ENCODE measurements at regions not wholly inside any gene's neighbourhood (a gene's known extent, or its start where the extent isn't known, plus 50 kb on each side); places are given as distances from the start of the nearest gene placed in this dataset.

DNA sequence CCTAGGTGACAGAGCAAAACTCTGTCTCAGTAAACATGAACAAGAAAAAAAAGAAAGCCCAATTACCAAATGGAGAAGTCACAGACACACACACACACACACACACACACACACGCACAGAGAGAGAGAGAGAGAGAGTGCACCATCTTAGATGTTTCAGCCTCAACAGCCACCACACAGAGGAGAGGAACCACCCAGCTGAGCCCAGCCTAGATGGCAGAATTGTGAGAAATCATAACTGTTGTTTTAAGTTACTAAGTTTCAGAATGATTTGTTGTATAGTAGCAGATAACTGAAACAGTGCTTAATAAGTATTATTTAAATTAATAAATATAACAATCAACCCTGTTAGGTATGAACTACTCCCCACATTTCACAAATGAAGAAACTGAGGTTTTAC is 321.2 kb downstream of the ZNF621 start:
- Histone ChIP-seq H3K27ac (no peak overlapping the region), H3K9me3 (ENCODE audit: control insufficient read depth, low read length) (no peaks in the 10 kb centered on the region), H3K36me3 (ENCODE audit: control insufficient read depth, insufficient read depth, low read length) (no peaks in the 10 kb centered on the region), H3K79me2 (no peaks in the 10 kb centered on the region), H2AFZ (no peak overlapping the region), H3K4me3 (ENCODE audit: low read depth, low read length) (no peak overlapping the region), H3K4me1 (no peaks in the 10 kb centered on the region), H3K9ac (no peak overlapping the region), H3K27me3 (ENCODE audit: control insufficient read depth, insufficient read depth, low read length) (no peaks in the 10 kb centered on the region), H3K4me2 (ENCODE audit: low read length) (no peak overlapping the region)
- TF ChIP-seq, protein P1, sequence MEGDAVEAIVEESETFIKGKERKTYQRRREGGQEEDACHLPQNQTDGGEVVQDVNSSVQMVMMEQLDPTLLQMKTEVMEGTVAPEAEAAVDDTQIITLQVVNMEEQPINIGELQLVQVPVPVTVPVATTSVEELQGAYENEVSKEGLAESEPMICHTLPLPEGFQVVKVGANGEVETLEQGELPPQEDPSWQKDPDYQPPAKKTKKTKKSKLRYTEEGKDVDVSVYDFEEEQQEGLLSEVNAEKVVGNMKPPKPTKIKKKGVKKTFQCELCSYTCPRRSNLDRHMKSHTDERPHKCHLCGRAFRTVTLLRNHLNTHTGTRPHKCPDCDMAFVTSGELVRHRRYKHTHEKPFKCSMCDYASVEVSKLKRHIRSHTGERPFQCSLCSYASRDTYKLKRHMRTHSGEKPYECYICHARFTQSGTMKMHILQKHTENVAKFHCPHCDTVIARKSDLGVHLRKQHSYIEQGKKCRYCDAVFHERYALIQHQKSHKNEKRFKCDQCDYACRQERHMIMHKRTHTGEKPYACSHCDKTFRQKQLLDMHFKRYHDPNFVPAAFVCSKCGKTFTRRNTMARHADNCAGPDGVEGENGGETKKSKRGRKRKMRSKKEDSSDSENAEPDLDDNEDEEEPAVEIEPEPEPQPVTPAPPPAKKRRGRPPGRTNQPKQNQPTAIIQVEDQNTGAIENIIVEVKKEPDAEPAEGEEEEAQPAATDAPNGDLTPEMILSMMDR (IDR thresholded peaks at IDR 0.05), result no peak

DNA sequence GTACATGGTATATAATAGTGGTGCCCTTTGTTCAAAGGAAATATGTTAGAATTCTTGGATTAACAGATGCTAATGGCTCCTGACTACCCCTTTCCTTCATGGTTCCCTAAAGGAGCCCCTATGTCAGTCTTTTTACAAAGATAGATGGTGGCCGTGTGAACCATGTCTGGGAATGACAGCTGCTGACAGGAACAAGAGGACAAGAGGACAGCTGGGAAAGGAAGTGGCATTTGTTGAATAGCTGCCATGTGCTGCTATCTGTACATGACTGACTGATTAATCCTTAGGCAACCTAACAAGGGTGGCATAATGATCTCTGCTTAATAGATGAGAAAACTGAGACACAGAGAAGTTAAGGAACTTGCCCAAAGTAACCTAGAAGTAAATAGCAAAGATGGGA is 321.7 kb downstream of the ZNF621 start:
- TF ChIP-seq, protein P1 (IDR thresholded peaks at IDR 0.05), result no peak
- no peak overlapping the region for H3K4me2 ChIP-seq (ENCODE audit: low read length)
- no peak overlapping the region for H3K9ac ChIP-seq
- no peaks in the 10 kb centered on the region for H3K4me1 ChIP-seq
- no peak overlapping the region for H2AFZ ChIP-seq
- no peak overlapping the region for H3K4me3 ChIP-seq (ENCODE audit: low read depth, low read length)
- no peaks in the 10 kb centered on the region for H3K27me3 ChIP-seq (ENCODE audit: control insufficient read depth, insufficient read depth, low read length)
- H3K36me3 ChIP-seq (ENCODE audit: control insufficient read depth, insufficient read depth, low read length), result no peaks in the 10 kb centered on the region
- H3K27ac ChIP-seq, result no peak overlapping the region
- no peaks in the 10 kb centered on the region for H3K9me3 ChIP-seq (ENCODE audit: control insufficient read depth, low read length)
- H3K79me2 ChIP-seq, result no peaks in the 10 kb centered on the region

DNA sequence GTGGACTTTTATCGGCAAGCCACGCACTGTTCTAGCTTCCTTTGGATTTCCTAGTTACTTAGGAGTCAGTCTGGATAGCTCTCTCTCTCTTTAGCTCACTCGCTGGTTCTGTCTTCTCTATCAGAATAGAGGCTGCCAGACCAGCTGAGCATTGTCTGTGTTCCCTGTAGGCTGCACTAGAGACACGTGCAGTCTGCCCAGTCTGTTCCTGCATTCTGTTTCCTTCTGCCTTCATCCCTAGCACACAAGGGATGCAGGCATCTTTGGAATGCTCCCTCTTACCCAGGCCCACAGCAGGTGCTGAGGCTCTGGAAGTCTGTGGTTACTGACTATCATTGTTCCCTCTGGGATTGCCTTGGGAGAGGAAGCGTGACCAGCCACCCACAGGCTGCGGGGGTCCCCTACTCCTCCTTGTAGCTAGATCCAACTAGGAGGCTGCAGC is 322.8 kb downstream of the ZNF621 start:
- no peak overlapping the region for H2AFZ ChIP-seq
- no peak overlapping the region for H3K4me2 ChIP-seq (ENCODE audit: low read length)
- no peaks in the 10 kb centered on the region for H3K27me3 ChIP-seq (ENCODE audit: control insufficient read depth, insufficient read depth, low read length)
- no peaks in the 10 kb centered on the region for H3K9me3 ChIP-seq (ENCODE audit: control insufficient read depth, low read length)
- H3K79me2 ChIP-seq, result no peaks in the 10 kb centered on the region
- no peak overlapping the region for H3K4me3 ChIP-seq (ENCODE audit: low read depth, low read length)
- TF ChIP-seq, protein P1 (IDR thresholded peaks at IDR 0.05), result no peak
- no peaks in the 10 kb centered on the region for H3K36me3 ChIP-seq (ENCODE audit: control insufficient read depth, insufficient read depth, low read length)
- no peak overlapping the region for H3K27ac ChIP-seq
- H3K9ac ChIP-seq, result no peak overlapping the region
- H3K4me1 ChIP-seq, result no peaks in the 10 kb centered on the region

DNA sequence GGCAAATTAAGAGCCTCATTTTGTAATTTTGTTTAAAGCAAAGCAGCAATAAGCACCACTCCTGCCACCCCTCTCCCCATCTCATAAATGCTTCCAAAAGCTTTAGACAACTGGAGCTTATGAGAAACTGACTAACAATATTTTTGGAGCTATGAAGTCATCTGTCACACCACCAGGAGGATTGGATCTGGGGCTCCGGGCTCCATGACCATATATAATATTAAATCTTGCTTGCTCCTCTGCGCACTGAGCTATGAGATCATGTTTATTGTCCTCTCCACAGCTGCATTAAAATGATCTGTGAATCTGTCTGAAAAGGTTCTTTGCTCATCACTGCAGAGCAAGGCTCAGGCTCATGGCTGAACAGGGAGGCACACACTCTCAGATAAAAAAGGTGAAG is 323.7 kb downstream of the ZNF621 start:
- no peak overlapping the region for H3K4me2 ChIP-seq (ENCODE audit: low read length)
- no peaks in the 10 kb centered on the region for H3K36me3 ChIP-seq (ENCODE audit: control insufficient read depth, insufficient read depth, low read length)
- no peak overlapping the region for H3K27ac ChIP-seq
- H3K79me2 ChIP-seq, result no peaks in the 10 kb centered on the region
- H3K27me3 ChIP-seq (ENCODE audit: control insufficient read depth, insufficient read depth, low read length), result no peaks in the 10 kb centered on the region
- no peaks in the 10 kb centered on the region for H3K4me1 ChIP-seq
- H2AFZ ChIP-seq, result no peak overlapping the region
- no peak overlapping the region for H3K9ac ChIP-seq
- H3K4me3 ChIP-seq (ENCODE audit: low read depth, low read length), result no peak overlapping the region
- TF ChIP-seq, protein P1 (IDR thresholded peaks at IDR 0.05), result no peak
- H3K9me3 ChIP-seq (ENCODE audit: control insufficient read depth, low read length), result no peaks in the 10 kb centered on the region

DNA sequence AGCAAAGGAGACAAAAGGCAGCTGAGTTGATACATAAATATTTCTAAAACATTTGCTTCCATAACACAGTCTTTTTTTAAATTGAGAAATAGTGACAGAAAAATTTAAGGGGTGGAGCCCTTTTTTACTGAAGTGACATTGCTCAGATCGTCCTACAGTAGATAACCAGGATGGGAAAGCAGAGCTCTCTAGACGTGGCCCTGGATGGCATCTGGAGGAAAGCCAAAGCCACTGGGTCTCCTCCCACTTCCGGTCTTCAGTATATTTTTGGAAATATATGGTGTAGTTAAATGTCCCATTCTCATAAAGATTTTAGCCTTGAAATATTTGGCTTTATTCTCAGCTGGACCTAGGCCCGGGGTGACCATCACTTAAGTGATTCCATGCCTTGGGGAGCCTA is 326.1 kb downstream of the ZNF621 start:
- Histone ChIP-seq H3K4me1 (no peaks in the 10 kb centered on the region), H3K4me3 (ENCODE audit: low read depth, low read length) (no peak overlapping the region), H3K27ac (no peak overlapping the region), H3K9ac (no peak overlapping the region), H3K79me2 (no peaks in the 10 kb centered on the region), H3K4me2 (ENCODE audit: low read length) (no peak overlapping the region), H2AFZ (no peak overlapping the region), H3K9me3 (ENCODE audit: control insufficient read depth, low read length) (no peaks in the 10 kb centered on the region), H3K36me3 (ENCODE audit: control insufficient read depth, insufficient read depth, low read length) (no peaks in the 10 kb centered on the region), H3K27me3 (ENCODE audit: control insufficient read depth, insufficient read depth, low read length) (no peaks in the 10 kb centered on the region)
- TF ChIP-seq, protein P1 (IDR thresholded peaks at IDR 0.05), result no peak
